ENCODE measurements at regions not wholly inside any gene's neighbourhood (a gene's known extent, or its start where the extent isn't known, plus 50 kb on each side); places are given as distances from the start of the nearest gene placed in this dataset.

GRCh38 chr3:106518516-106518915, 649.7 kb upstream of the CBLB start:
- TF ChIP-seq POLR2AphosphoS5 (IDR thresholded peaks at IDR 0.05; ENCODE audit: low read depth, low read length) (no peak), TAF1 (IDR thresholded peaks at IDR 0.05; ENCODE audit: low read depth, low read length) (no peak), POLR2A (IDR thresholded peaks at IDR 0.05; ENCODE audit: low read depth, low read length) (no peak), SPI1 (IDR thresholded peaks at IDR 0.05; ENCODE audit: low read depth, low read length) (no peak), POU2F2 (IDR thresholded peaks at IDR 0.05; ENCODE audit: low read depth, low read length) (no peak)

Measured in GM12891 (cell line).